HCT116 (cell line): ENCODE measurements at regions not wholly inside any gene's neighbourhood (a gene's known extent, or its start where the extent isn't known, plus 50 kb on each side); places are given as distances from the start of the nearest gene placed in this dataset.

ENCODE experiments used
- ATAC-seq: fragments of 200-7000 bp; cut with Tn5 transposase; 2 replicates; pipeline ENCODE4 v1.9.1; 2020; ENCODE audit warnings: mild to moderate bottlenecking, moderate library complexity
- BruUV-seq: library from RNA; stranded (reverse); fragments of 400-500 nt; replicated peaks from 2 replicates; lab custom pipeline; 2021; lab: Mats Ljungman, UMichigan
- CTCF ChIA-PET: fragments of 300-600 bp; sonication (Branson Sonifier 250); formaldehyde crosslinking; loops from one replicate; lab custom pipeline; 2021; ENCODE audit warnings: antibody characterized with exemption; lab: Charles Lee
- POLR2A ChIA-PET: fragments of 300-600, 350-600 bp; sonication (Branson Sonifier 250); formaldehyde crosslinking; loops from one replicate; lab custom pipeline; 2021; ENCODE audit warnings: antibody characterized with exemption; lab: Charles Lee
- RAD21 ChIA-PET, 2 experiments: fragments of 300-600 bp; sonication (Branson Sonifier 250); formaldehyde crosslinking; loops; one replicate each; lab custom pipeline; 2023; ENCODE audit warnings: low total read pairs in 2 of 2; ENCODE audit not compliant: uncharacterized antibody in 2 of 2, unreplicated experiment in 2 of 2, low non-redundant PET in 1 of 2; lab: Charles Lee
- DNase-seq: peaks from one replicate; pipeline ENCODE4 v3.0.0-alpha.2; 2010; ENCODE audit warnings: low read depth, low spot score
- H2AFZ ChIP-seq: fragments of 200-600 bp; shearing (Covaris generic), sonication (generic); 2 replicates; pipeline ENCODE4 v1.6.1; 2017; ENCODE audit warnings: low read depth, mixed run types, mixed read lengths, antibody characterized with exemption, low read length; ENCODE audit not compliant: poor library complexity, severe bottlenecking
- H3K27ac ChIP-seq: 2 replicates; pipeline ENCODE4 v1.5.1; 2012; ENCODE audit warnings: low read depth, low read length
- H3K27me3 ChIP-seq: fragments of 200-600 bp; sonication (generic); 2 replicates; pipeline ENCODE4 v1.6.1; 2016; ENCODE audit warnings: mixed run types, low read length, mixed read lengths; ENCODE audit not compliant: insufficient read depth
- H3K36me3 ChIP-seq, 2 experiments: fragments of 200-500 bp in 1 of 2; fragments of 200-600 bp in 1 of 2; sonication (Bioruptor generic) in 1 of 2; sonication (generic) in 1 of 2; 2 replicates each; pipeline versions ENCODE4 v1.5.1 to v1.6.1; 2014 to 2016; ENCODE audit warnings: low read length in 2 of 2, inconsistent platforms in 1 of 2, mixed read lengths in 1 of 2, mixed run types in 1 of 2; ENCODE audit not compliant: insufficient read depth in 2 of 2, control insufficient read depth in 1 of 2
- H3K4me1 ChIP-seq, 2 experiments: fragments of 200-600 bp in 1 of 2; sonication (generic) in 1 of 2; 2 replicates each; pipeline versions ENCODE4 v1.5.1 to v1.6.1; 2012 to 2017; ENCODE audit warnings: low read length in 2 of 2, inconsistent platforms in 1 of 2, mild to moderate bottlenecking in 1 of 2, mixed read lengths in 1 of 2, mixed run types in 1 of 2, moderate library complexity in 1 of 2; ENCODE audit not compliant: insufficient read depth in 2 of 2, control insufficient read depth in 1 of 2
- H3K4me2 ChIP-seq: fragments of 200-600 bp; sonication (generic); 2 replicates; pipeline ENCODE4 v1.6.1; 2017; ENCODE audit warnings: mixed run types, low read length, mixed read lengths
- H3K4me3 ChIP-seq, 2 experiments: fragments of 200-600 bp in 1 of 2; sonication (generic) in 1 of 2; replicated peaks in 1 of 2; 2 replicates each; pipeline ENCODE4 v1.5.1; 2011 to 2016; ENCODE audit warnings: low read length in 2 of 2, control low read depth in 1 of 2, low read depth in 1 of 2, mild to moderate bottlenecking in 1 of 2, mixed read lengths in 1 of 2, mixed run types in 1 of 2
- H3K79me2 ChIP-seq: fragments of 200-600 bp; sonication (generic); 2 replicates; pipeline ENCODE4 v1.6.1; 2017; ENCODE audit warnings: mild to moderate bottlenecking, mixed run types, low read length, moderate library complexity, mixed read lengths; ENCODE audit not compliant: insufficient read depth
- H3K9ac ChIP-seq: fragments of 200-600 bp; sonication (generic); 2 replicates; pipeline ENCODE4 v1.6.1; 2016; ENCODE audit warnings: low read length, mixed read lengths
- H3K9me2 ChIP-seq: fragments of 200-600 bp; sonication (generic), shearing (Covaris generic); 2 replicates; pipeline ENCODE4 v1.6.1; 2017; ENCODE audit warnings: mixed run types, mild to moderate bottlenecking, moderate library complexity; ENCODE audit not compliant: insufficient read depth
- H3K9me3 ChIP-seq, 2 experiments: fragments of 200-500 bp in 1 of 2; fragments of 200-600 bp in 1 of 2; sonication (Bioruptor generic) in 1 of 2; sonication (generic) in 1 of 2; 2 replicates each; pipeline ENCODE4 v1.6.1; 2014 to 2017; ENCODE audit warnings: low read length in 2 of 2, mixed read lengths in 2 of 2, inconsistent platforms in 1 of 2, low read depth in 1 of 2, mild to moderate bottlenecking in 1 of 2, mixed run types in 1 of 2, moderate library complexity in 1 of 2; ENCODE audit not compliant: control insufficient read depth in 1 of 2, insufficient read depth in 1 of 2
- H4K20me1 ChIP-seq: fragments of 200-600 bp; sonication (generic), shearing (Covaris generic); 2 replicates; pipeline ENCODE4 v1.6.1; 2017; ENCODE audit warnings: mixed run types, mild to moderate bottlenecking, moderate library complexity; ENCODE audit not compliant: insufficient read depth
- EGR1 ChIP-seq: IDR thresholded peaks from 2 replicates; pipeline ENCODE4 v1.6.1; 2012; ENCODE audit warnings: low read depth
- EZH2phosphoT487 ChIP-seq: fragments of 200-600 bp; IDR thresholded peaks from 2 replicates; pipeline ENCODE4 v1.6.1; 2018; ENCODE audit warnings: antibody characterized with exemption, borderline replicate concordance
- FOSL1 ChIP-seq: IDR thresholded peaks from 2 replicates; pipeline ENCODE4 v1.6.1; 2012; ENCODE audit warnings: low read depth
- POLR2A ChIP-seq: IDR thresholded peaks from 2 replicates; pipeline ENCODE4 v1.7.0; 2011; ENCODE audit warnings: borderline replicate concordance; ENCODE audit not compliant: insufficient read depth, insufficient read length; ENCODE audit errors: extremely low read depth
- RAD21 ChIP-seq: IDR thresholded peaks from 2 replicates; pipeline ENCODE4 v1.6.1; 2012; ENCODE audit warnings: low read depth, mild to moderate bottlenecking
- SIN3A ChIP-seq: IDR thresholded peaks from 2 replicates; pipeline ENCODE4 v1.6.1; 2012; ENCODE audit warnings: low read depth
- SP1 ChIP-seq: IDR thresholded peaks from 2 replicates; pipeline ENCODE4 v1.6.1; 2012; ENCODE audit warnings: low read depth
- SRF ChIP-seq: IDR thresholded peaks from 2 replicates; pipeline ENCODE4 v1.6.1; 2012; ENCODE audit warnings: low read depth
- TCF7L2 ChIP-seq: IDR thresholded peaks from 2 replicates; pipeline ENCODE4 v1.7.0; 2011; ENCODE audit warnings: borderline replicate concordance, inconsistent platforms; ENCODE audit not compliant: insufficient read depth, insufficient read length; ENCODE audit errors: extremely low read depth
- ZNF274 ChIP-seq: fragments of 200-500 bp; sonication (Bioruptor generic); IDR thresholded peaks from 2 replicates; pipeline ENCODE4 v1.6.1; 2014; ENCODE audit warnings: mild to moderate bottlenecking, low read depth, low read length, inconsistent platforms
- intact Hi-C: fragments of 100-400 bp; cut with micrococcal nuclease; formaldehyde crosslinking; loops from 2 replicates; pipeline ENCODE4 v1.10.0; 2022
- TF ChIP-seq, protein P1 (sequence below): IDR thresholded peaks from 2 replicates; pipeline ENCODE4 v1.6.1; 2012
- TF ChIP-seq, protein P2 (sequence below): IDR thresholded peaks from 2 replicates; pipeline ENCODE4 v1.6.1; 2012; ENCODE audit warnings: low read depth

DNA sequence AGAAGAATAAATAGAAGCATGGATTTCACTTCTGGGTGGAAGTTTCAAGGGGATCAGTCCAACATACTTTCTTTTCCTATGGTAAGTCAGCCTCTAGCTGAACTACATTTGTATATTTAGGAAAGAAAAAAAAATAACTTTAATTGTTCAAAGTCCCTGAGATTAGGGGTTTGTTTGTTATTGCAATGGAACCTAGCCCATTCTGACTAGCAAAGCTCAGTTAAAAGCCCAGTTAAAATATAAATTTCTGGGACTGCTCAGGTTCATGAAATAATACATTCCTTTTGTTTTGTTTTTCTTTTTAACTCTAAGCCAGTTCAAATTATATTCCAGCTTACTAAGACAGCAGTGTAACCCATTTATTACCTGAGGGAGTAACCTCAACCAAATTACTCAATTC is 2069.6 kb upstream of the CELF4 start:
- no peak for ATAC-seq
- BruUV-seq = no TSS peak

More for the DNA sequence above, 2069.6 kb upstream of the CELF4 start:
- Histone ChIP-seq H3K9ac (no peak overlapping the region), H2AFZ (no peak overlapping the region), H4K20me1 (no peaks in the 10 kb centered on the region), H3K27ac (no peak overlapping the region), H3K4me2 (no peak overlapping the region), H3K4me3 (no peak overlapping the region), H3K4me1 (no peaks in the 10 kb centered on the region), H3K27me3 (no peaks in the 10 kb centered on the region), H3K79me2 (no peaks in the 10 kb centered on the region), H3K9me3 (no peaks in the 10 kb centered on the region), H3K36me3 (no peaks in the 10 kb centered on the region), H3K9me2 (no peaks in the 10 kb centered on the region)
- POLR2A ChIA-PET = no interaction called here
- intact Hi-C loops = no loop called here
- TF ChIP-seq FOSL1 (no peak), ZNF274 (no peak), SP1 (no peak), EZH2phosphoT487 (no peak), TCF7L2 (no peak), EGR1 (no peak), SIN3A (no peak), SRF (no peak), POLR2A (no peak), RAD21 (no peak)
- TF ChIP-seq, protein P1, sequence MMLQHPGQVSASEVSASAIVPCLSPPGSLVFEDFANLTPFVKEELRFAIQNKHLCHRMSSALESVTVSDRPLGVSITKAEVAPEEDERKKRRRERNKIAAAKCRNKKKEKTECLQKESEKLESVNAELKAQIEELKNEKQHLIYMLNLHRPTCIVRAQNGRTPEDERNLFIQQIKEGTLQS = no peak
- TF ChIP-seq, protein P2, sequence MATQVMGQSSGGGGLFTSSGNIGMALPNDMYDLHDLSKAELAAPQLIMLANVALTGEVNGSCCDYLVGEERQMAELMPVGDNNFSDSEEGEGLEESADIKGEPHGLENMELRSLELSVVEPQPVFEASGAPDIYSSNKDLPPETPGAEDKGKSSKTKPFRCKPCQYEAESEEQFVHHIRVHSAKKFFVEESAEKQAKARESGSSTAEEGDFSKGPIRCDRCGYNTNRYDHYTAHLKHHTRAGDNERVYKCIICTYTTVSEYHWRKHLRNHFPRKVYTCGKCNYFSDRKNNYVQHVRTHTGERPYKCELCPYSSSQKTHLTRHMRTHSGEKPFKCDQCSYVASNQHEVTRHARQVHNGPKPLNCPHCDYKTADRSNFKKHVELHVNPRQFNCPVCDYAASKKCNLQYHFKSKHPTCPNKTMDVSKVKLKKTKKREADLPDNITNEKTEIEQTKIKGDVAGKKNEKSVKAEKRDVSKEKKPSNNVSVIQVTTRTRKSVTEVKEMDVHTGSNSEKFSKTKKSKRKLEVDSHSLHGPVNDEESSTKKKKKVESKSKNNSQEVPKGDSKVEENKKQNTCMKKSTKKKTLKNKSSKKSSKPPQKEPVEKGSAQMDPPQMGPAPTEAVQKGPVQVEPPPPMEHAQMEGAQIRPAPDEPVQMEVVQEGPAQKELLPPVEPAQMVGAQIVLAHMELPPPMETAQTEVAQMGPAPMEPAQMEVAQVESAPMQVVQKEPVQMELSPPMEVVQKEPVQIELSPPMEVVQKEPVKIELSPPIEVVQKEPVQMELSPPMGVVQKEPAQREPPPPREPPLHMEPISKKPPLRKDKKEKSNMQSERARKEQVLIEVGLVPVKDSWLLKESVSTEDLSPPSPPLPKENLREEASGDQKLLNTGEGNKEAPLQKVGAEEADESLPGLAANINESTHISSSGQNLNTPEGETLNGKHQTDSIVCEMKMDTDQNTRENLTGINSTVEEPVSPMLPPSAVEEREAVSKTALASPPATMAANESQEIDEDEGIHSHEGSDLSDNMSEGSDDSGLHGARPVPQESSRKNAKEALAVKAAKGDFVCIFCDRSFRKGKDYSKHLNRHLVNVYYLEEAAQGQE = no peak
- CTCF ChIA-PET = no interaction called here
- RAD21 ChIA-PET = no interaction called here
- no peak for DNase-seq
